NCI-H345 treated with DMSO at 0.1 percent for 48 hours (cell line): ENCODE measurements at regions not wholly inside any gene's neighbourhood (a gene's known extent, or its start where the extent isn't known, plus 50 kb on each side); places are given as distances from the start of the nearest gene placed in this dataset.
"Not testable (repeated sequence)": the region's sequence is repeated elsewhere in the genome, so short reads cannot be mapped to it uniquely, and the experiment has no call there.

Experiments used
- DNase-seq: peaks from one replicate; lab custom pipeline; 2025; ENCODE audit not compliant: unreplicated experiment; lab: John Stamatoyannopoulos, UW

DNA sequence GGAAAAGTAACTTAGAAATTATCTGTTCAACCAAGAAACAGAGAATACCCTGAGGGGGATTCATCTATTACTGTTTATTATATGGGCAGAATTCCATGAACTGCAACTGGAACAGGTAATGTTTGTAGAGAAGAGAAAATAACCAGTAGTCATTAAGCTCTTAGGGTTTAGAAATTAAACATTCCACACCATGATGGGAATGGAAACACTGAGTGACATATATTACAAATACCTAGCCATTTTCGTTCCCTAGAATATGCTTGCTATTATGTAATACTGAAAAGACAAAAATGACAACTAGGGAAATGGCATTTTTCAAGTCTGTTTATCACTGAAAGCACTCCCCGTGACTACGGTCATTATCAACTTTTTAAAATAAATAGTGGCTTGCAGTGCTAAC, 1007.4 kb downstream of the GATA3 start:
- no peak for DNase-seq

DNA sequence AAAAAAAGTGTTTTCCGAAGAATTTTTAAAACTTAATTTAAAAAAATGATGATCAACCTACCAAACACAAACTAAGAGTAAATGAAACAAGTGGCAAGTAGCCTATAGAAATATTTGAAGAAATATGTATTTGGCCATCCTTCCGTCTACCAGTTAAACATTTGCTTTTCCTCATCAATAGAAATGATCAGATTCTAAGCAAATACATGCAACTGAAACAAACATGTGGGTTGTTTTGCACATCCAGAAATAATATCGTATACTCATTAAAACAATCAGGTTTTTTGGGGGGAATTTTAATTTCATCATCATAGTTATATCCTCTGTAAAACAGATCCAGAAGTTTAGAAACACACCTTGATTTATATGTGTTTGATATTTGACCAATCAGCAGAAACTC, 1011.7 kb downstream of the GATA3 start:
- DNase-seq, result no peak

DNA sequence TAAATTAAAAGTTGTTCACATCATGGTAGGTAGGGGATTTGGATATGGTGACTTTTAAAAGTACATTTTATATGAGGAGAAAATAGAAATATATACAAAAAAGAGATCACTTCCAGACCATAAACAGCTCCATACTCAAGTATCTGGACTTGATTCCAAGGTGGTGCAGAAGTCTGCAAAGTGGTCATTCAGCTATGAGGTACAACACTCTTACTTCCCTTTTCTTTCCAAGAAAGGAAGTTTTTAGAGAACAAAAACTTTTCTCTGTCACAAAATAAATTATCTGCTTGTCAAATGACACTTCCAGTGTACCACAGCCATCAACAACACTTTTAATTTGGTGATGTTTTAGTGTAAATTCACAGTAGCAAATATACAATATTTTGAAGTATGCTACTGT, 1013.5 kb downstream of the GATA3 start:
- no peak for DNase-seq

DNA sequence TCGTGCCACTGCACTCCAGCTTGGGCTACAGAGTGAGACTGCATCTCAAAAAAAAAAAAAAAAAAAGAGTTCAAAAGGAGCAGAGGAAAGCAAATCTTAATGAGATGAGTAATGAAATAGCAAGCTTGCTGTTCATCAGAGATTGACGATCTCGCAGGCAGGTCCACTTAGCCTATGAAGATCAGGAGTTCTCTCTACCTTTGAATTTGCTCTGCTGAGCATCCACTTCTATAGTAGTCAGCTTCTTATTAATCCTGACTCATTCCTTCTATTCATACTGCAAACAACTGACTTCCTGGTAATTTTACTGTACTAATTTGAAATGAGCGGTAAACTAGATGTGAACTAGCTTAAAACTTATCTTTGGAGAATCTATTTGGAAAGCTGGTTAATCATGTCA, 1014.6 kb downstream of the GATA3 start:
- no peak for DNase-seq

DNA sequence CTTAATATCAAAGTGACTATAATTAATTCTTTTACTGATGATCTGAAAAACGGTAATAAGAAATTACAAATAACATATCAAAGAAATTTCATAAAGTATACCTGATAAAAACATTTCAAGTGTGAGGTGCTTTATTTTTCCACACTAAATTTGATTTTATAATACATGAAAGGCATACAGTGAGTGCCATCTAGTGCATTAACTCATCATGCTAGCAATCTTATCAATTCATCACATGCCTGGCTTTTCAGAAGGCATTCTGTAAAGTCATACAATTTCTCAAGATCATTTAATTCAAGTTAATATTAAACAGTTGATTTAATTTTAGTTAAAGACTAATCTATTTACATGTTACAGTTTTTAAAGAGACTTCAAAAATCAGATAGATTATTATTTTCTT, 1020.9 kb downstream of the GATA3 start:
- no peak for DNase-seq

DNA sequence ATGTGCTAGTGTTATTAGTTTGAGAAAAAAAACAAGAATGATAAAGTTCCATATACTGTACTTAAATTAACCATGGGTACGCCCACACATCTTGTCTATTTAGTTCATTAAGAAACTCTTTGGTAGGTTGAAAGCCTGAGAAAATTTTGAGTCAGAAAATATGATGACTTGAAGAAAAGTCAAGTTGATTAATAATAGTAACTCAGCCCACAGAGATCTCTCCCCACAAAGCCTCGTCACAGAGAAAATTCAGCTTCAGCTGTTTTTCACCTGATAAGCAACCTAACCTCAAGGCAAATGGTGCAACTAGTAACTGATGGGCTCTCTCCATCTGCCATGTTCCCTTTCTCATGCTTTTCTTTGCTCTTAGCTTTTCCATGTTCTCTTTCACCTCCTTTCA, 1021.6 kb downstream of the GATA3 start:
- no peak for DNase-seq

DNA sequence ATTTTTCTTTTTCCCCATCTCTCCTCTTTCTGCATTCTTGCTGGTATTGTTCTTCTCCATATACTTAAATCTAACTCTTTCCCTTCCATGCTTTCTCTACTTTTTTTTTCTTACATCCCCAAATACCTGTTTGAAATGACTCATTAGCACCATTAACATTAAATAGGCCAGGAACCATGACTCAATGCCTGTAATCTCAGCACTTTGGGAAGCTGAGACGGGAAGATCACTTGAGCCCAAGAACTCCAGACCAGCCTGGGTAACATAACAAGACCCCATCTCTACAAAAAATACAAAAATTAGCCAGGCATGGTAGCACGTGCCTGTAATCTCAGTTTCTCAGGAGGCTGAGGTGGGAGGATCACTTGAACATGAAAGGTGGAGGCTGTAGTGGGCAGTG, 1026.8 kb downstream of the GATA3 start:
- no peak for DNase-seq

DNA sequence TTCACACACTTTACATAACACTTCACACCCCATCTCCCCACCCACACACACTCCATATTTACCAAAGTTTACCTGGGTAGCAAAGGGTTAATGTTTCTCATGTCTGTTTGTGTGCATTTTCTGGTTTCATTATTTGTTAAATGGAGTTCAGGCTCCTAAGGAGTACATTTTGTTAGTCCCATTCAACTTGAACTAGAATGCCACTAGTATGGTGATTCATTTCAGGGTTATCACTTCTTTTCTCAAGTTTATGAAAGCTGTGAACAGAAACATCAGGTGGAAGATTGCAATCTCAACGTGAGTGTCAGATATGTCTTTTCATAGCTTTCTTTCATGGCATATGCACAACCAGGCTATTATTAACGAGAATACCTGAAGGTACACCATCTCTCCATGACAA, 1027.5 kb downstream of the GATA3 start:
- no peak for DNase-seq

DNA sequence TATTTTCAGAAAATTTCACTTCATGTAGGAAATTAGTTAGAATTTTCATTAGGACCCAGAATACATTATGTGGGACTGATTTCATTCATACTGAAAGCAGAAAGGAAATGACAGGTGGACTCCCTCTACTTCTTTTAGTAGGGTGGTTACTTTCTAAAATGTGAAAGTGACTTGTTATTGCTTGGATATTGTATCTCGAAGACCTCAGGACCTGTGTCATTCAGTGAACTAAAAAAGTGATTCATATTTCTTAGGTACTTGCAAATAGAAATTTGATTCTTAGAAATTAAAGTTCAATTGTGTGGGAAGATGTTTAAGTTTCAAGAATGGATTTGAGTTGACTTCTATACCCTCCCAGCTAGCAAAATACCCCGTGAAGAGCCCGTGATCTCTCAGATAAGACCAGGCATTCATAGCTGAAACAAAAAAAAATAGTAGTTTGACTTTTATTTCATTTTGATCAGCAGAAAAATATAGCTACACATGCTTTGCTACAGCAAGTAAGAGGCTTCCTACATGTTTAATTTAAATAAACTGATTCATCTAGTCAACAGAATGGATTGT, 1037.1 kb downstream of the GATA3 start:
- no peak for DNase-seq

DNA sequence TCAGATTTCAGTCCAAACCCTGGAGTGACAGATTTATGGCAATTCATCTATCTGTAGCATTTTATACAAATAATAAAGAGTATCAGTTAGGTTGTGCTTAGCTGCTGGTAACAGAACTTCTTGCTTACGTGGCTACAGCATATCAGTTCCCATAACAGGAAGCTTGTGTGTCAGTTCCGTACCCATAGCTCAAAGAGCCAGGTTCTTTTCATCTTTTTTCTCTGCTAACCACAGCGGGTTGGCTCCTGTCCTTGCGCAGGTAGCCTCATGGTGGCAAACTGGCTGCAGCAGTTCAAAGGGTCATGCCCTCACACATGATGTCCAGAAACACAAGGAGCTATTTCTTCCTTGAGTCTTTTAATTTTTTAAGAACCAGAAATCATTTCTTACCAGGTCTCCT, 1041.8 kb downstream of the GATA3 start:
- DNase-seq, result no peak

DNA sequence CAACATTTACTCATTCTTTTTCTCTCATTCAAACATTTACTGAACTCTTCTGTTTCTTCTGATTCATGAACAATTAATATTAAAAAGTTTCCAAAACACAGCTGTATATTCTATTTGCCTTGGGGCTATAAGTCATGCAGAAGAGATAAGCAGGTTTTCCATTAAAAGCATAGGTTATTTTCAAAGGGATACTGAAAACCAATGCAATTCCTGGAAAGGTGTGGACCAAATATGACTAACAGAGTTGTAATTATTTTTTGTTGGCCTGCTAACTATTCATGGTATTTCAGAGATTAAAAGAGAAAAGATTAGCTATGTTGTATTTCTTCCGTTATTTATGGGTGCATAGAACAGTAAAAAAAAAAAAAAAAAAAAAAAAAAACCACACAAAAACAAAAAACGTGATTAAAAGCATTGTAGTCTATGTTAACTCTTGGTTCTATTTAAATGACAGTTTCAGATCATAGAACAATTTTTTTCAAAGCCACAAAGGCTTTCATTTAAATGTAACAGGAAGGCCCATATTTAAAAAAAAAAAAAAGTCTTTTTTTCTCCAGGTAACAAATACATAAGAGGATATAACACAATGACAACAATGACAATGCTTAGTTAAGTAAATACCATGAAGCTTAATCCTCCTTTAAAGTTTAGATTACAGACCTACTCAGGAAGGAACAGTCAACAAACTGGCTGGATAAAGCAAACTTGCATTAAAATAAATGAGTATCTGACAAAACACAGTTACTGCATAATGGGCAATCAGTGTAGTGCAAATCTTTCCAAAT, 1042.9 kb downstream of the GATA3 start:
- DNase-seq, result no peak

DNA sequence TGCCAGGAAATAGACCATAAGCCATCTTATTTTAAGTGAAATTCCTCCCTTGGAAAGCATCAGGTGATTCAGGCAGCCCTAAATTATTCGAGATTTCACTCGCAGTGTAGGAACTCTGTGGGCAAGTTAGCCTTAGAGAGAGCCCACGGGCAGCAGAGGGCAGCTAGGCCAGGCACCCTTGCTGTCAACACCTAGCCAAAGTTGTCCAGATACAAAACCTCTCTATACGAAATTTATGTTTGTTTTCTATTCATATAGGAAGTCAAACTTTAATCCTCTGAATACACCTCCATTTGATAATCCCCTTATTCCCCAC, 1043.5 kb downstream of the GATA3 start:
- DNase-seq, result no peak

DNA sequence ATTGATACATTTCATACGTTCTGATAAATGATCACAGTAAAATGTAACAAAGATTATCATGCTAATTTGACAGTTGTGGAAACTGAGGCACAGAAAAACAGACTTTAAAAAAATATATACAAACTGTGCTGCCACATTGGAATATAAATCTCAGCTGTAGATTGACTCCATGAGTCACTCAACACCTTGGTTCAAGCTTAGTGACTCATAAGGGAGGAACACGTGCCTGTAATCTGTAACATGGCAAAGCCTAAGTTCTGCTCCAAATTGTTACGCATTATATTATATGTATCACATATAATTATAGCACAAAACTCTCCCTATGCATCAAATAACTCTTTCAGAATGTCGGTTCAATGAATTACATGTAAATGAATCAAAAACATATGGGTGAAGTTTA, 1047.5 kb downstream of the GATA3 start:
- DNase-seq, result no peak

DNA sequence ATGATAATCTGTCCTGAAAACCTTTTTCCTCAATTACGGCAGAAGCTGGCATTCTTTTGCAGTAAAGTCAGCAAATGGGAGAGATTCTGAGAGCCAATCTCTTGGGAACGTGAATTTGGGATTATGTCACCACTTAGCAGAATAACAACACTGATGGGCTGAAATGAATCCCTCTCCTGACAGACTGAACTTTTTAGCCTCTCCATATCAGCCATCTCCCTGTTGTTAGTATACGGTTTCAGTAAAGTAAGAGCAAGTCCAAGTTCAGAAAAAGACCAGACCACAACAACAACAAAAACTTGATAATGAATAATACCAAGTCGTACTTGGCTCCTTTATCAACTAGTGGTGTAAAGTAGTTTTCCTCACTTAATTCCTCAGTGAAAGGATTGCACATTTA, 1048.8 kb downstream of the GATA3 start:
- DNase-seq, result no peak

DNA sequence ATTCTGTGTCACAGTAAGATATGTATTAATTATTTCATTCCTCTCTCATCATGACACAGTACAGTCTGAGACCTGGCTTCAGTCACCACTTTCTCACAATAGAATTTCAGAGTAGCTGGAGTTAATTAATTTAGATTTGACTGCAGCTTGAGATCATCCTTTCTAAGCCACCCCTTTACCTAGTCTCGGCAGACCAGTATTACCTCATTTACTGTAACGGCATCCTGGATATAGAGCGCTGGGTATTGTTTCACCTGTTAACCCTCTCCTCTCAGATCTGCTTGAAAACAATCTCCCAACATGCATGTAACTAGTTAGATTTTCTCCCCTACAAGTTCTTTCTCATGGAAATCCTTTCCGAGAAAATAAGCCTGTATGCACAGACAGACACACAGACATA, 1057.5 kb downstream of the GATA3 start:
- DNase-seq, result no peak

DNA sequence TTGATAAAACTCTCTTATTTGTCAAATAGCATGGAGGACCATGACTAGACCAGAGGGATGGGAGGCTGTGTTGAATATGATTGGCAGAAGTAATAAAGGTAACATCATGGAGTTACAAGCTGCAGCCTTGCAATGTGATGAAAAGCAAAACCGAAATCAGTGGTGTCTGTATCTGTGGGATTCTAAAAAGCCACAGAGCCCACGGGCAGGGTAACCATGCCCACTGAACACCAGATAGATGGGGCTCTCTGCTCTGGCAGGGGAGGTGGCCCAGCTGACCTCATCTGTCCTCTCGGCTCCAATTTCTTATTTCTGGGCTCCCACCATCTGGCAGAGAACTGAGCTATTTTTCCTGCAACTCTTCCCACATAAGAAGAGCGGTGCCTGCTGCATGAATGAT, 1072.2 kb downstream of the GATA3 start:
- DNase-seq, result no peak

DNA sequence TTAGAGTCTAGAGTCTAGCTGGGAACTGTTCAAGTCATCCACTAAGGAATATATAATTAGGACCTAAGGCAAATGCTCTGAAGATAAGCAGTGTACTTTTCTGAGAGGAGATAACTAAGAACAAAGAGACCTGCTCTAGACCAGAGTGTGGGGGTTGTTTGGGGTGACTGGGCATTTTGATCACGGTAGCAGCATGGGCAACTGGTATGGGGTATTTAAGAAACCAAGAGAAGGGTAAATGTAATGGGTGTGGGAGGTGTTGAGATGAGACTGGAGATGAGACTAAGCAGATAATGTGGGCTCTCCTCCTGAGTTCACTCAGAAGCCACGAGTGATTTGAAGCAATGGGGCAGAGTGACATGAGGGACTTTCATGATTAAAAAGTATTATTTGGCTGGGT, 1082.9 kb downstream of the GATA3 start:
- DNase-seq, result no peak

DNA sequence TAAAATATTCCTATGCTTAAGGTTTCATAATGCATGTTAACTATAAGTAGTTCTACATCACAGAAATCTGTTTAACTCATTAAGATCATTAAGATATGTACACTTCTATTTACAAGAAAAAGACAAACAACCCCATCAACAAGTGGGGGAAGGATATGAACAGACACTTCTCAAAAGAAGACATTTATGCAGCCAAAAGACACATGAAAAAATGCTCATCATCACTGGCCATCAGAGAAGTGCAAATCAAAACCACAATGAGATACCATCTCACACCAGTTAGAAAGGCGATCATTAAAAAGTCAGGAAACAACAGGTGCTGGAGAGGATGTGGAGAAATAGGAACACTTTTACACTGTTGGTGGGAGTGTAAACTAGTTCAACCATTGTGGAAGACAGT, 1084.3 kb downstream of the GATA3 start:
- DNase-seq, result not testable (repeated sequence)

DNA sequence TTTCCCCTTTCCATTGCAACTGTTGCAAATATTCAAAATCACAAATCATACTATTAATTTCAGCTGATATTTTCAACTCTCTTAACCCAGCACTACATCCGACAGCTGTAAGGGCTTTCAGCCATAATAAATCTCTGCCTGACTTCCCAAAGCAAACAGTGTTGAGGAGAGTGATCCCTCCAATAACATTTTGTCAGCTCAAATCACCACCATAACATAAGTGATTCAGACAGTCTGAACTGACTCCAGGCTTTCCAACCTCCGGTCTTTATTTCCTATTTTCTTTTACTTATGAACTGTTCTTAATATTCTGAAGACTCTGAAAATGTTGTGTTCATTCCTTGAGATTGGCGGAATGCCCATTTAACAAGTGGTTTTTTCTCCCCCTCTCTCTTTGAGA, 1085.9 kb downstream of the GATA3 start:
- DNase-seq, result no peak

DNA sequence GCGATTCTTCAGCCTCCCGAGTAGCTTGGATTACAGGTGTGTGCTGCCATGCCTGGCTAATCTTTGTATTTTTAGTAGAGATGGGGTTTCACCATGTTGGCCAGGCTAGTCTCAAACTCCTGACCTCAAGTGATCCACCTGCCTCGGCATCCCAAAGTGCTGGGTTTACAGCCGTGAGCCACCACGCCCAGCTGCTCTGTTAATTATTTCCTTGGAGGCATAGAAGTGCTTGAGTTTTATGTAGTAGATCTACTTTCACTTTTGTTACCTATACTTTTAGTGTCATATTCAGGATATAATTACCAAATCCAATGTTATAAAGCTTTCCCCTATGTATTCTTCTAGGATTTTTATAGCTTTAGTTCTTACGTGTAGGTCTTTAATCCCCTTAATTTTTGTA, 1093.0 kb downstream of the GATA3 start:
- DNase-seq, result no peak

DNA sequence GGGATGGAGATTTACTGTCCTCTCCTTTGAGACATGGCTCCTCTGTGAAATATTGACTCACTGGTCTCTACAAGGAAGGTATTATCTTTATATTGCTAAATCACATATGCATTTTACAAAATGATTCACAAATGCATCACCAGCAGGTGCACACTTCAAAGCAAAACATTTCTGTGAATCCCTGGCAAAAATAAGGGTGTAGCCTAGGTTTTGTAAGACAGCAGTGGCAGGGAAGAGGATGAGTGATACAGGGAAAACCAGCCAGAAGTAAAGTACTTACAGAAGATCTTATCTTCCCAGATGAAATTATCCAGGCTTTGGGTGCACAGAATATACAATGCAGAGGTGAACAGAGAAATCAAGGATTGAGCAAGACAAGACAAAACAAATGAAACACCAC, 1094.6 kb downstream of the GATA3 start:
- DNase-seq, result no peak

DNA sequence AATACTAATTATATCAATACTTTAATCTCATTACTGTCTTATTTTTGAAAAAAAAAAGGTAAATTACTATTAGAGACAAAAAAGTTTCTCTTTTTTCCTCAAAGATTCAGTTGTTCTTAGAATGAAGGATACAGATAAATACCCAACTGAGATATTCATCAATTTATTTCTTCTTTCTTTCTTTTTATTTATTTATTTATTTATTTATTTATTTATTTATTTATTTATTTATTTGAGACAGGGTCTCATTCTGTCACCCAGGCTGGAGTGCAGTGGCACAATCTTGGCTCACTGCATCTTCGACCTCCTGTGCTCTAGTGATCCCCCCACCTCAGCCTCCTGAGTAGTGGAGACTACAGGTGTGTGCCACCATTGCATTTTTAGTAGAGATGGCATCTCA, 1098.6 kb downstream of the GATA3 start:
- DNase-seq, result not testable (repeated sequence)

DNA sequence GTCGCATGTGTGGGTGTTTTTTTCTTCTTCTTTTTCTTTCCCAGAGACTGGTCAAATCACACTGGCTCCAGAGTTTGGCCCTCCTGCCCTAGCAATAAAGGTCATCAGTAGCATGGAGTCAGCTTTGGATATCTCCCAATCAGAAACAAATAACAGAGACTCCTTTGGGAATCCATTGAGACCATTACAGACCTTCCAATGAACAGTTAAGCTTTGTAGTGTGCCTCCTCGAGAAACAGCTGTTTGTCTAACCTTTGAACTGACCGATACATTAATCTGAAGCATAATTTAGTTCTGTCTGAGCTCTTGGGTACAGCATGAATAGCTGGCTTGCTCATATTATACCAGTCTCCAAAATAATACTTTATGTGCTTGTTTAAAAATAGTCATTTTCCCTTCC, 1103.2 kb downstream of the GATA3 start:
- DNase-seq, result no peak
